NCI-H1930 (cell line): ENCODE measurements at regions not wholly inside any gene's neighbourhood (a gene's known extent, or its start where the extent isn't known, plus 50 kb on each side); places are given as distances from the start of the nearest gene placed in this dataset.
"Not testable (repeated sequence)": the region's sequence is repeated elsewhere in the genome, so short reads cannot be mapped to it uniquely, and the experiment has no call there.

Source experiments
- DNase-seq, 2 experiments: peaks; one replicate each; lab custom pipeline; 2025; lab: John Stamatoyannopoulos, UW

- DNase-seq: no peak
Observed at GRCh38 chr2:195168369-195168768, 488.7 kb upstream of the SLC39A10 start.

DNA sequence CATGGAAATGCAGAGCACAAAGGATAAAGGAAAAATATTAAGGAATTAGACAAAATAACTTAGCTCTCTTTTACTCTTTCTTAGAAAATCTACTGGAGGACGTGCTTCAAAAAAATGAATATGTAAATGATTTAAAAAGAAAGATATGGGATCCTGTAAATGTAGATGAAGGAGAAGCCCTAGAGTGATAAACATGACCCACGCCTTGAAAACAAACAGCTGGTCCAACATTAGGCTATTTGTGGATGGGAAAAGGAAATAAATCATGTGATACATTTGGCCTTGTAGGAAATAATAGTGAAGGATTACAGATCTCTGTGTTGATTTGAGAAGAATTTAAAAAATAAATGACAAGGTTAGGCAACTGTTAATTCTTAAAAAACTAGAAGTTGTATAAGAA, 492.1 kb upstream of the SLC39A10 start:
- no peak for DNase-seq

DNA sequence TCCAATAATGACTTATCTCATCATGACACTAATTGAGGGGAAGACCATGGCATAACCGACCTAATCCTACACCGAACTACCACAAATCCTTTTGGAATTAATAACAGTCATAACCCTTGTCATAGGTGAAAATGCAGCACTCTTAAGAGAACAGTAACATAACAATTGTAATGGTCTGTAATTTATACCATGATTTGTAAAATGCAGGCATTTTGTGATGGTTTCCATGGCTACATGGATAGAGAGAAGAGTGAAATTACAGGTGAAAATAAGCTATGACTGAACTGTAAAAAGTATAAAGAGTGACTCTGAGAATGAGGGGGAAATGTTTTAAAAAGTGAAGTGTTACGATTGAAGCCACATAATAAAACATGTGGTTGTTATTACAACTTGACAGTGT, 494.1 kb upstream of the SLC39A10 start:
- no peak for DNase-seq

- DNase-seq: no peak
Observed at GRCh38 chr2:195162194-195162593, 494.8 kb upstream of the SLC39A10 start.

DNA sequence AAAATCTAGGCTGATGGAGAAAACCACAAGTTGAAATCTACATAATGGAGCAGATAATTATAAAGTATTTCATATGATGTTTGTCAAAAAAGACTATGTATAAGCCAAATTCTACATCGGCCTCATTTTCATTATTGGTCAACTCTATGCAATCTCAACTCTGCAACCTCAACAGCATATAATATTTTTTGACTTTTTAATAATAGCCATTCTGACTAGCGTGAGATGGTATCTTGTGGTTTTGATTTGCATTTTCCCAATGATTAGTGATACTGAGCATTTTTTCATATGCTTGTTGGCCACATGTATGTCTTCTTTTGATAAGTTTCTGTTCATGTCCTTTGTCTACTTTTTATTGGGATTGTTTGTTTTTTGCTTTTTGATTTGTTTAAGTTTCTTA, 496.1 kb upstream of the SLC39A10 start:
- DNase-seq: no peak

DNA sequence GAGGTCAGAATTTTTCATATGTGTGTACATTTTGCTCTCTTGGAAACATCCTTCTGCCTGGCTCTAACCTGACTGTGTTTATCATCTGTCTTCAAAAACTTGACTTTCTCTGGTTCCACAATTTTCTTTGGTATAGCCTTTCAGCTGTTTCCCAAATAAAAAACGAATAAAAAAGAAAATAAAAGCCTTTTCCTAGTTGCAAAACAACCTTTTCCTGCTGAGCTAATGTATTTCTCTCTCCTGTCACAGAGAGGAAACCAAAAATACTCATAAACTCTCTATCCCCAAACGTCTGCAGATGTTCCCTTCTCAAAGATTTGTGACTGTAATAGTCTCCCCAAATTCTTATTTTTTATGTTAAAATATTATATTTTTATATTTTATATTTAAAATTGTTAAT, 505.3 kb upstream of the SLC39A10 start:
- DNase-seq: no peak

- DNase-seq: no peak
Observed at GRCh38 chr2:195150819-195151218, 506.2 kb upstream of the SLC39A10 start.

GRCh38 chr2:195148004-195148403, 509.0 kb upstream of the SLC39A10 start:
- no peak for DNase-seq

DNA sequence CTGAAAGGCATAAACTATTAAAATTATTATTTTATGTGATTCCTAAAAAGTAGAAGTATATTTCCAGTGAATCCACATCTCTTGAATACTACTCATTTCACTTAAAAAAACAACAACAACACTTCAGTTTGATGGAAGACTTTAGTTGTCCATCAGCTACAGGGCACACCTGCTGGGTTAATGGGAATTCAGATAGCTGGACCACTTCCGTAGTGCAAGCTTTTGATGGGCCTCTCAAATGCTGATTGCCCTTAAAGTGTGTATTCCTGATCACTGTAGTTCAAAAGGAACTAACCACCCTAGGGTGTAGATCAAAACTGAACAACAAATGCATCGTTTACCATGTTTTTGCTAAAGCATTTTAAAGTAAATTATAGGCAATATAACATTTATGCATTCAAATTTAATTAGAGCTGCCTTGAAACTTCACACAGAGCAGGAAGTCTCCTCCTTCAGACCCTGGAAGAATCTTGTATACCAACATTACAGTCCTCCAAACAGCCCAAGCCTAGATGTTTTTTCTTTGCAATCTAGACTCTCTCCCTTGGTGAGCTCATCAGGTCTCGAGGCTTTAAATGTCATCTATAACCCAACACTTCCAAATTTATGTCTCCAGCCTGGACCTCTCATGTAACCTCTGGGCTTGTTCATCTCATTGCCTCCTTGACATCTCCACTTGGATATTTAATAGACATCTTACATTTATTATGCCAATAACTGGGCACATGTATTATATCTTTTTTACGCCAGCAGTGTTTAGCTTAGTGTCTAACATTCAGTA, 510.1 kb upstream of the SLC39A10 start:
- DNase-seq: no peak

GRCh38 chr2:195138435-195138834, 518.6 kb upstream of the SLC39A10 start:
- DNase-seq: no peak

DNA sequence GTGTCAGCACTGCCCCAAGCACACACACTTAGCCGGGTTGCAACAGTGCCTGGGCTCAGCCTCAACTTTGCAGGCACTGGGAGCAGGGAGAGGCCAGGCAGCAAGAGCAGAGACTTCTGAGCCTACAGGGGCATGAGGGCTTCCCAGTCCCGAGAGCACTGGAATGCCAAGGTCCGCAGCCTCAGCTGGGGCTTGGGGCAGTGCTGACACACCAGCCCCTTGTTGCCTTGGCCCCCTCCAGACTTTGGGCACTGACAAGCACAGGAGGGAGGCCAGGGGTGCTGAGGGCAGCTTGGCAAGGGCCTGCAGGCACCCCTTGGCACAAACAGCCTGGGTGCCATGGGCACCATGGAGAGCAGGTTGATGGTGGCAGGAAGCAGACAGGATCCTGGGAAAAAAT, 531.1 kb upstream of the SLC39A10 start:
- not testable (repeated sequence) for DNase-seq

DNA sequence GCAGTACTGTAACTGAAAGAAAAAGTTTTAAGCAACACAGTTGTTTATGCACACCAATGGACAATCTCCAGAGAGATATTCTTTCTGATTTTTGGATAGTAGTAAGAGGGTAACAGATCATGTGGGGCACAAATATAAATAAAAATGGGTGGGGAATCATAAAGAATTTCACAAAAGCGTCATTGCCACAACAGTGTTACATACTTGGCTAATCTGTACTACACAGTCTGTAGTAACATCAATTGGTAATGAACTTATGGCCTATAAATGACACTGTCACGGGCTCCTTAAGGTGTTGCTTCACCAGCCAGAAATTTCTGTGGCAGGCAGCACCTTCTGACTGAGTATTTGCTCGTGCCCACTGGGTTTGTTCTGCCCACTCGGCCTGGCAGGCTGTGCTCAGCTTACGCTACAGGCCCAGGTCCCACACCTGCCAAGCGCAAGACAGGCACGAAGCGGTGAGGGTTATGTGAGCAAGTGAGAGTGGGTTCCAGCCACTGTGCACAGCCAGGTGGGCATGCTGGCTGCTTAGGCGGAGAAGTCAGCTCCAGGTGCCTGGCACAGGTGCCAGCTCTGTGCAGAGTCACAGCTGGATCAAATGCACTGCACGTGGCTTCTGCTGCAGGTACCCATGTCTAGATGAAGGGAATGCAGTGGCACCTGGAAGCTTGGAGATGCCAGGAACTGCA, 532.5 kb upstream of the SLC39A10 start:
- no peak for DNase-seq

GRCh38 chr2:195122653-195123052, 534.4 kb upstream of the SLC39A10 start:
- no peak for DNase-seq

- no peak for DNase-seq
Observed at GRCh38 chr2:195121341-195121740, 535.7 kb upstream of the SLC39A10 start.

- no peak for DNase-seq
Observed at GRCh38 chr2:195119231-195119630, 537.8 kb upstream of the SLC39A10 start.

GRCh38 chr2:195118276-195118675, 538.8 kb upstream of the SLC39A10 start:
- DNase-seq: no peak

DNA sequence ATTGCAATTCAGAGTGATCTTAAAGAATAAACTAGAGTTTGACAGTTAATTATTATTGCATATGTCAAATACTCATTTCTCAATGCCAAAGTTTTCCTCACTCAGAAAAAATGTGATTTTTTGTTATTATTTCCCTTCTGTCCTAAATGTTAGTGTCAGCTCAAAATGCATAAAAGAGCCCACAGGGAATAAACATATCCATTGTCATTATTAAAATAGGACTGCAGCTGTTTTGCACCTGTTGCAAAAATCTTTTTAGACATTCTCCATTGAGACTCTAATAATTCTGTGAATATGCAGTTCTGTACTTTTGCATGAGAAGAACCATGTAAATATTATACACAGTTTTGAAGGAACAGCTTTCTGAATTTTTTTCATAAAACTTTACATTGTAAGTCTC, 540.0 kb upstream of the SLC39A10 start:
- DNase-seq: no peak

DNA sequence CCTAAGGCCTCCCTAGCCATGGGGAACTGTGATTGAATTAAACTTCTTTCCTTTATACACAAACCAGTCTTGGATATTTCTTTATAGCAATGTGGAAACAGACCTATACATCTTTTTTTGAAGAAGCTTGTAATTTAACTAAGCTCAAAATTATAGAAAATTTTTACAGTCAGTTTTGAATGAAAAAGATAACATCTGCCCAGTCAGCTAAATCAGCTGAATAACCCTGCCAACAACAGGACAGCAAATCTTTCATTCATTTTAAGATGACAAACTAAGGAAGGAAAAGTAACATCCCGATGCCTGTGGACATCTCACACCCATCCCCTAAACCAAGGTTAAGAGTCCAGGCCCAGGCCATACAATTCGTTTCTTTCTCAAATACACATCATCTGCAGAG, 541.3 kb upstream of the SLC39A10 start:
- no peak for DNase-seq

DNA sequence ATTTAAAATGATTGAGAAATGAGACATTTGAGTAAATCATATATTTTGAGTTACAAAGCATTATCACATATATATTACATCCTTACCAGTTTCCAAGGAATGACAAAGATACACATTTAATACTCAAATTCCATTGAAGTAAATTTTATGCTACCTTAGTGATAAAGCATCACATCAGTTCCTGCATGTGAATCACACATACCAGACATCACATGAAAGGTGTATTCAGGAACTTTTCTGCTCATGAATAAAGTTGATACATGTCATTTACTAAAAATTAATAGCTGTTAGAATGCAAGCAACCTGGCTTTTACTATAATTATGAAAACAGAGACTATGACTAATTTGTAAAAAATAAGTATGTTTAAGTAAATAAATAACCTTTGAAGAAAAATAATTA, 548.8 kb upstream of the SLC39A10 start:
- no peak for DNase-seq

DNA sequence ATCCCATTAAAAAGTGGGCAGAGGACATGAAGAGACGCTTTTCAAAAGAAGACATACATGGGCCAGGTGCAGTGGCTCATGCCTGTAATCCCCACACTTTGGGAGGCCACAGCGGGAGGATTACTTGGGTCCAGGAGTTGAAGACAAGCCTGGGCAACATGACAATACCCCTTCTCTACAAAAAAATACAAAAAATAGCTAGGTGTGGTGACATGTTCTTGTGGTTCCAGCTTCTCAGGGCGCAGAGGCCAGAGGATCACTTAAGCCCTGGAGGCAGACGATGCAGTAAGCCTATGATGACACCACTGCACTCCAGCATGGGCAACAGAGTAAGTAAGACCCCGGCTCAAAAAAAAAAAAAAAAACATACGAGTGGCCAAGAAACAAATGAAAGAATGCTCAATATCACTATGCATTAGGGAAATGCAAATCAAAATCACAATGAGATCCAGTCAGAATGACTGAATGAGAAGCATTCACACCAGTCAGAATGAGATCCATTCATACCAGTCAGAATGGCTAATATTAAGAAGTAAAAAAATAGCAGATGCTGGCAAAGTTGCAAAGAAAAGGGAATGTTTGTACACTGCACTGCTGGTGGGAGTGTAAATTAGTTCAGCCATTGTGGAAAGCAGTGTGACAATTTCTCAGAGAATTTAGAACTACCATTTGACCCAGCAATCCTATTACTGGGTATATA, 550.2 kb upstream of the SLC39A10 start:
- DNase-seq: no peak

- no peak for DNase-seq
Observed at GRCh38 chr2:195105581-195105980, 551.4 kb upstream of the SLC39A10 start.

DNA sequence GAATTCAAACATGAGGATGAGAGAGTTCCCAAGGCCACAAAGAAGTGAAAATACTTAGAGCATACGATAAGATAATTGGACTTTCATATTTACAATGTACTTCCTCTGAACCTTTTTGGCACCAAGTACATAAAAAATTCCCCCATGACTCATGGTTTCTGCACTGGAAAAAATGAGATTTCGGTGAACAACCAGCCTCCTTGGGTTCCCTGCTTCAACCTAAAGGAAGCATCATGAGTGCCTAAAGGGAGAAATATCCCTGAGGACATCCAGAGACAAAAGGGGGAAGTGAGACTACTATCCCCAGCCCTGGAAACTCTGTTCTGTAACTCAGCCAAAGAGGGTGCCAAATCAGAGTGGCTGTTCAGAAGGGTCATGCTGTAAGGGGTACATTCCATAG, 562.7 kb upstream of the SLC39A10 start:
- DNase-seq: no peak

- DNase-seq: no peak
Observed at GRCh38 chr2:195092341-195092740, 564.7 kb upstream of the SLC39A10 start.
